Erythroblast (primary cell): ENCODE measurements at regions not wholly inside any gene's neighbourhood (a gene's known extent, or its start where the extent isn't known, plus 50 kb on each side); places are given as distances from the start of the nearest gene placed in this dataset.

Experiments
- GATA1 ChIP-seq: IDR thresholded peaks from 2 replicates; pipeline ENCODE4 v1.6.1; 2011; ENCODE audit warnings: low read depth, mild to moderate bottlenecking, control low read depth, low read length, moderate library complexity
- POLR2A ChIP-seq: IDR thresholded peaks from 2 replicates; pipeline ENCODE4 v1.6.1; 2011; ENCODE audit warnings: mild to moderate bottlenecking, low read length

DNA sequence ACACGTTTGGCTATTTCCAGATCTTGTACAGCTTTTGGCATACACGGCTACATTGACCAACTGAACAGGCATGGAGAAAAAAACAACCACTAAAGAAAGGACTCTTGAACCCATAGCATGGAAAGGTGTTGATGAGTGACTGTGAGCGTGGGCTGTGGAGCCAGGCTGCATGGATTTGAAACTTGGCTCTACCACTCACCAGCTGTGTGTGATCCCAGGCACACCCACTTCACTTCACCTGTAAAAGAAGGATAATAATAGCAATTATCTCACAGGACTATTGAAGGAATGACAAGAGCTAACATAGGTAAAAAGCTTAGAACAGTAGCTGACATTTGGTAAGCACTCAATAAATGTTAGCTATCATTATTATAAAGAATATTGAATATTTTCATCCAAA, 301.7 kb upstream of the CPEB2 start:
- TF ChIP-seq POLR2A, result no peak
- no peak for TF ChIP-seq GATA1
